ENCODE measurements at regions not wholly inside any gene's neighbourhood (a gene's known extent, or its start where the extent isn't known, plus 50 kb on each side); places are given as distances from the start of the nearest gene placed in this dataset.

- ChIA-PET SMC1A (ENCODE audit: uncharacterized antibody, unreplicated experiment) (no interaction called here), POLR2A (no interaction called here), RAD21 (ENCODE audit: unreplicated experiment) (no interaction called here), CTCF (no interaction called here)
- Histone ChIP-seq H3K27me3 (replicated peaks in 1 of 2; ENCODE audit: control insufficient read depth in 2 of 2, insufficient read depth in 2 of 2, low read length in 1 of 2) (no peaks in the 10 kb centered on the region), H4K20me1 (ENCODE audit: control insufficient read depth, insufficient read depth) (no peaks in the 10 kb centered on the region), H3K36me3 (ENCODE audit: control insufficient read depth in 2 of 2, insufficient read depth in 2 of 2, low read length in 1 of 2) (no peaks in the 10 kb centered on the region), H3K4me1 (ENCODE audit: control insufficient read depth, insufficient read depth, low read length) (no peaks in the 10 kb centered on the region), H3K9ac (ENCODE audit: control insufficient read depth, insufficient read depth, low read length) (no peak overlapping the region), H3K4me3 (no peak overlapping the region), H3K79me2 (ENCODE audit: control insufficient read depth, insufficient read depth, low read length) (no peaks in the 10 kb centered on the region), H3K27ac (ENCODE audit: control insufficient read depth, insufficient read depth) (no peak overlapping the region), H3K4me2 (ENCODE audit: control insufficient read depth, insufficient read depth) (no peak overlapping the region), H2AFZ (ENCODE audit: control insufficient read depth, low read depth, low read length) (no peak overlapping the region), H3K9me3 (replicated peaks; ENCODE audit: control insufficient read depth, insufficient read depth, low read length) (no peaks in the 10 kb centered on the region)
- TF ChIP-seq ZNF24 (IDR thresholded peaks at IDR 0.05) = no peak
- ATAC-seq (peak; percentile 60), DNase-seq (ENCODE audit: low read depth, low spot score) (no peak), FAIRE-seq (no peak)
- in situ Hi-C loops (cut with MboI) (no loop called here), intact Hi-C loops (cut with micrococcal nuclease; ENCODE audit: unreplicated experiment) (no loop called here)
- no TSS peak for BruUV-seq (replicated peaks)
- WGBS (ENCODE audit: insufficient coverage, insufficient replicate concordance, low lambda C conversion rate, missing lambda C conversion rate) = 29% methylated on average over 7 of the region's 7 CpGs
Measured at GRCh38 chr2:14524041-14524802, 108.3 kb upstream of the LRATD1 start.

- ATAC-seq (no peak), FAIRE-seq (no peak), DNase-seq (ENCODE audit: low read depth, low spot score) (no peak)
- Histone ChIP-seq H3K9ac (ENCODE audit: control insufficient read depth, insufficient read depth, low read length) (no peak overlapping the region), H3K27ac (ENCODE audit: control insufficient read depth, insufficient read depth) (no peak overlapping the region), H3K4me1 (ENCODE audit: control insufficient read depth, insufficient read depth, low read length) (no peaks in the 10 kb centered on the region), H3K4me2 (ENCODE audit: control insufficient read depth, insufficient read depth) (no peak overlapping the region), H3K79me2 (ENCODE audit: control insufficient read depth, insufficient read depth, low read length) (no peaks in the 10 kb centered on the region), H4K20me1 (ENCODE audit: control insufficient read depth, insufficient read depth) (no peaks in the 10 kb centered on the region), H3K4me3 (no peak overlapping the region), H3K36me3 (ENCODE audit: control insufficient read depth in 2 of 2, insufficient read depth in 2 of 2, low read length in 1 of 2) (no peaks in the 10 kb centered on the region), H3K27me3 (replicated peaks in 1 of 2; ENCODE audit: control insufficient read depth in 2 of 2, insufficient read depth in 2 of 2, low read length in 1 of 2) (no peaks in the 10 kb centered on the region), H2AFZ (ENCODE audit: control insufficient read depth, low read depth, low read length) (no peak overlapping the region), H3K9me3 (replicated peaks; ENCODE audit: control insufficient read depth, insufficient read depth, low read length) (no peaks in the 10 kb centered on the region)
- no TSS peak for BruUV-seq (replicated peaks)
- in situ Hi-C loops (cut with MboI) (no loop called here), intact Hi-C loops (cut with micrococcal nuclease; ENCODE audit: unreplicated experiment) (no loop called here)
- TF ChIP-seq GABPA (IDR thresholded peaks at IDR 0.05; ENCODE audit: low read depth) (no peak), PRDM15 (CRISPR knock-in tag; IDR thresholded peaks at IDR 0.05) (no peak), USF1 (IDR thresholded peaks at IDR 0.05; ENCODE audit: borderline replicate concordance, extremely low read length, insufficient read depth, low read depth, low read length) (no peak), ZSCAN29 (IDR thresholded peaks at IDR 0.05) (no peak), ZBTB33 (IDR thresholded peaks at IDR 0.05) (no peak), ZNF207 (IDR thresholded peaks at IDR 0.05; ENCODE audit: borderline replicate concordance) (no peak)
- RAD21 ChIA-PET (ENCODE audit: unreplicated experiment) = no interaction called here
- POLR2A ChIA-PET = no interaction called here
- CTCF ChIA-PET = no interaction called here
- SMC1A ChIA-PET (ENCODE audit: uncharacterized antibody, unreplicated experiment) = no interaction called here
Measured at GRCh38 chr2:14524803-14525080, 107.8 kb upstream of the LRATD1 start.
